ENCODE measurements at regions not wholly inside any gene's neighbourhood (a gene's known extent, or its start where the extent isn't known, plus 50 kb on each side); places are given as distances from the start of the nearest gene placed in this dataset.
"Not testable (repeated sequence)": the region's sequence is repeated elsewhere in the genome, so short reads cannot be mapped to it uniquely, and the experiment has no call there.

DNA sequence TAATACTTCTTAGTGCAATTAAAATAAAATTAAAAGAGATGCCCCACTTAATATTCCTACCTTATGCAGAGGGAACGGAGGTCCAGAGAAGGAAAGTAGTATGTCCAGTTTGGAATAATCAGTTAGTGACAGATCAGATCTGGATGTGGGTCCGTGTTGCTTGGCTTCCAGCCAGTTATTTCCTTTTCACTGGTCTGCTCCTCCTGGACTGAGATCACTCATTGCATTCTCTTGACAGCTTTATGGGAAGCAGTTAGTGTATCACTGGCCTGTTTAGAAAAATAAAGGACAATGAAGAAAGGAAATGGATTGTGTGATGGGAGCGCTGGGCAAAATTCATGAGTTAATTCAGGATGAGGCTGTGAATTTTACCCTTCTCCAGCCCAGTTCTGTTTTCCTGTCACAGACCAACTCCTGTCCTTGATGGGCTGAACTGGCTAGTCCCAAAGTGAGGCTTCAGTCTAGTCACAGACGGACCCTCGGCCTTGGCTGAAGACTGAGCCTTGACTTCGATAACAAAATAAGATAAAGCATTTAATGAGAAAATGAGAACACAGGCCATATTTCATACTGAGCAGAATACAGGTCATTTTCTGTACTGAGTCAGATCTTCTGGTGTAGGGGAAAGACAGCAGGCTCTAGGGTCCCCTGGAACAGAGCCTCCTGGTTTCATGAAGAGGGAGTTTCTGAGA lies 85.2 kb upstream of the TRABD2B start:
- DNase-seq: no peak

GRCh38 chr1:48080331-48081255 lies 83.4 kb upstream of the TRABD2B start:
- DNase-seq: no peak

DNA sequence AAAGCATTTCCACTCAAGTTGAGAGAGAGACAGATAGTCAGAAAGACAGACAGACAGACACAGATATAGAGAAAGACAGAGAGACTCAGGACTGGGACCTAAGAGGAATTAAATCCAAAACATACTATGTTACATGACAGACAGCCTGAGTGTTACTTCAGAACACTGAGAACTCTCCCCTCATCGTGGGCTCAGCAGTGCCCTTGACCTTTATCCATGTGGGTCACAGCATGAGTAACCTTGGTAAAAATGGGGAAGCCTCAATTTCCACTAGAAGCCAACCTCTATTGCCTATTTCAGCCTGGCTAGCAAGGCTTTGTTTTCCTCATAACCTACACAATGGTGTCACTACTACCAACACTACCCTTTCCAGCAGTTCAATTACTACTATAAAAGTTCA lies 81.9 kb upstream of the TRABD2B start:
- no peak for DNase-seq

- no peak for DNase-seq
Measured at GRCh38 chr1:48077795-48078222, 80.6 kb upstream of the TRABD2B start.

DNA sequence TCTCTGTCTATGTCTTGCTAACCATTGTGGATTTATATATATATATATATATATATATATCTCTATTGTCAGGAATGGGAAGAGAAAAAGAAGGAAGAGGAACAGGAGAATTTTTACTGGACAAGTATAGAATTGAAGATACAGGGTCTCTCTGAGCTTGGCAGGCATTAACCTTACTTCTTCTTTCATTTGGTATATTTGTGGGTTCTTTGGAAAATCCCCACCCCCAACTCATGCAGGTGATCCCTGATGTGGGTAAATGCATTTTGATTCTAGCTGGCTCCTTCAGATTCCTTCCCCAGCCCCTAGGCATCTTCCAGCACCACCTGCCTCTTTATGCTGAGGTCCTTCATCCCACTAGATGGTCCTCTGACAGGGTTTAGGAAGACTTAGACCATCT lies 78.8 kb upstream of the TRABD2B start:
- no peak for DNase-seq

DNA sequence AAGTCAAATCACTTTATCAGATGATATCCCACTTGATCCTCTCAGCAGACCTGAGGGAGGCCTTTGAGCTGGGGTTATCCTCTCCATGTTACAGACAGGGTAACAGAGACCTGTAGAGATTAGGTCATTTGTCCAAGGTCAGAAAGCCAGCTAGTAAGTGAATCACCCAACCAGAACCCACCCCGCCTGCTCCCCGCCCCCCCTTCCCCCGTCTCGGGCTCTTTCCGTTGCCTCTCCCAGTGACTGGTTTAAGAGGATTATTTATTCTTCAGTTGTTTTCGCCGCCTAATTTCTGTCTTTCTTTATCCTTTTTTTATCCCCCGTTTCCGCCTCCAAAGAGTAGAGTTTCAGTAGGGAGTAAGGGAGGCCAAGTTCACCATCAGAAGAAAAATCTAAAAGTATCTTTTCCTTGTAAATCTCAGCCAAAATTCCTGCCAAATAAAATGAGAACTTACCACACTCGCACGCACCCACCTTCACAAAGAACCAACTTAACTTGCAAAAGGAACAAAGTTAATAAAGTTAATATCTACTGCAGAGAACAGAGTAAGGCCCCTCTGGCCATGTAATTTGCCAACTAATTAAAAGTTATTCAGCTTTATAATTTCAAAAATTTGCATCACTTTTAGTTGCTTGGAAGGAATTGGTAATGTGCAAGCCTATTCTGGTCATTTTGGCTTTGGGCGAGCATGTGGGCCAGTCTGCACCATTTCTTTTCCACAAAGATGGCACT lies 76.8 kb upstream of the TRABD2B start:
- no peak for DNase-seq

GRCh38 chr1:48071513-48071912 lies 74.3 kb upstream of the TRABD2B start:
- DNase-seq: no peak

GRCh38 chr1:48070396-48070750 lies 73.2 kb upstream of the TRABD2B start:
- no peak for DNase-seq

- no peak for DNase-seq
Measured at GRCh38 chr1:48069662-48070395, 72.6 kb upstream of the TRABD2B start.

DNA sequence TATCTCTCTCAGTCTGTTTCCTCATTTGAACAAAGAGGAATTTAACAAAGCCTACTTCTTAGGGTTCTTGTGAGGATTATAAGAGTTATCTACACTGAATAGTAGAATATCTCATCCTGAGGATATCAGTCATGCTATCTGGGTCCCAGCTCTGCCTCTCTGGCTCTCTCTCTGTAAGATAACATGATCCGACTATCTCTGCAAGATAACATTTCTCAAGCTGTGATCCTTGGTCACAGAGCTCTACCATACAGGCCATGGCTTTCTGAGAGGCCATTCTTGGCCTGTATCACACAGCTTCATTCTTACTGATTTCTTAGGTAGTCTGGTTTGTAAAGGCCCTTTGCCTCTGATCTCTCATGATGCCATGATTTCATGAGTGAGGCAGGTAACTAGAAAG lies 71.0 kb upstream of the TRABD2B start:
- DNase-seq: no peak

- DNase-seq: no peak
Measured at GRCh38 chr1:48066936-48067335, 69.8 kb upstream of the TRABD2B start.

GRCh38 chr1:48064693-48065092 lies 67.5 kb upstream of the TRABD2B start:
- not testable (repeated sequence) for DNase-seq

GRCh38 chr1:48062353-48062752 lies 65.2 kb upstream of the TRABD2B start:
- DNase-seq: no peak

DNA sequence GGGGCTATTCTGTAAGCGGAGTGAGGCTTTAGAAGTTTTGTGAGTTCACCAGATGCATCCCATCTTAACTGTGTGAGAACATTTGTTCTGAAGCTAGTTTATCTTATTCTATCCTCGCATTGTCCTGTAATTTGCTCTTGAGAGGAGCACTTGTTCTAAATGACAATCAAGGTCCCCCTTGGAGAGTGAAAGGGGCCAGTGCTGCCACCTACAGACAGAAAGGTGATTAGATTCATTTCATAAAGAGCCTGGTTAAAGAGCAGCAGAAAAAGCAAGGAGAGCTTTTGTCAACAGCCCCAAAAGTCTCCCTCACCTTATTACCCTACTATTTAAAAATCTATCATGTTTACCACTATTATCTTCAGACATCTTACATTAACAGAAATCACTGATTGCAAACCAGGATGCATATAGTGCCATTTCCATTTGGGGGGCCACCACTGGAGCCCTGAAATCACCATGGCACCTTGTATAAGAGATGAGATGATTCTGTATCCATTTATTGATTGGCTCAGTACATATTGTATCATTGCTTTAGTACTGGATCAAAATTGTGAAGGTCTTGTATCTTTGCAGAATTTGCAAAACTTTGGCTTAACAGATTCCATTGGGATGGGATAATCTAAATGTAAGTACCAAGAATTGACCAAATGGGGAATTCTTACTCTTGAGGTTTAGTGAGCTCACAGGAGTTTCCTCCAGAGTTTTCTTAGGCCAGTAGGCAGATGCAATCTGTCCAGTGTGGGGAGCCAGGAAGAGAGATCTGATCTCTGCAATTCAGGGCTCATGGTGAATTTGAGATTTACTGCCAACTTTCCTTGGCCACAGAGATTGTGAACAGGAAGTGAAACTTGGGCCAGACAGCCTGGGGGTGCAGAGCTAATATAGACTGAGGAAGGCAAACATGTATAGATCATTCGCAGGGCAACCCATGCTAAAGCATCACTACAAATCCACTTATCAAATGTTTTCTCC lies 64.3 kb upstream of the TRABD2B start:
- DNase-seq: peak; percentile 60

DNA sequence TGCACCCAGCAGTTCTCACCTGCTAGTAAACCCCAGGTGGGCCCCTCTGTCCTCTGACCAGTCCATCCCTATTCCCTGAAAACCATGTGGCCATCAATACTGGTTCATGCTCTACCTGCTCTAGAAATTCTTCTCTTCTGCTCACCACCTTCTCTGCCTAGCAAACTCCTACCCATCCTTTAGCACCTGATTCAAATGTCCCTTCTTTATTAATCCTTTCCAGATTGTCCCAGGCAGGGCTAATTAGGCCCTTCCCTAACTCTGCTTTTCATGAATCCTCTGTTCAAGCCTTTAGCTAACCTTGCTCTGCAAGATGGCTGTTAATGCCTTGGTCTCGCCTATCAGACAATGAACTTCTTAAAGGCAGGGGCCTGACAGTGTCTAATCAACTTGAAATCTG lies 62.1 kb upstream of the TRABD2B start:
- DNase-seq: no peak

DNA sequence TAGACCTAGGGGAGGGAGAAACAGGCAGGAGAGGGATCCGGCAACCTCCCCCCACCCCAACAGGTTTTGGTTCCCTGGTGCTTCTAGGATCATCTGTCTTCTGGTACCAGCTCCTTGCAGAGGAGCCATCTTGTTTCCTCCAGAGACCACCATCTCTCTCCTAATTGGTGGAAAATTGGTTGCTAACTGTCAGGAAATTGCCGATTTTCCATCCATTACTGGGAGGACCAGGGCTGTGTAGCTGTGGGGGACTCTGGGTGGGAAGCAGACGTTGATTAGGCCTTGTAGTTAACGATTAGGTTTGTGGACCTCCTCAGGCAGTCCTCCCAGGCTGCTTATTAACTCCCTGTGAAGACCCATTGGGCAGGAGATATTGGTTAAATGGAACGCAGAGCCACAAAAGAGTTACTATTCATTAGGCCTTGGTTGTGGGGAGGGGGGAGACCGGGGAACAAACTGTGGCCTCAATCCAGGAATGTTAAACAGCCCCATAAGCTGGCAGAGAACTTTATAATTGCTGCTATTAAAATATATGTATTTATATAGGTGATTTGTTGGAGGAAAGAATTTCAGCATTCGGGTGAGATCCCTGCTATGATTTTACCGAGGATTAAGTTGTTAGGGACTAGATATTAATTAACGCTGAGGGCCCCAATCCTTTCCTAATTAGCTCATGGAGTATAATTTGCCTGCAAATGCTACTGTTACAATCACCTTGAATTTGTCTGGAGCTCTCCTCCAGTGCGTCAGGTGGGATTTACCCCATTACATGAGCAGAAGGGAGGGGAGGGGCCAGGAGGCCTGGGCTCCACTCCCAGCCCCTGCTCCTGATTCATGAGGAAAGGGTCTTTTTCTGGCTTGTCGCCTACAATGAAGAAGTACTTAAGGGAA lies 61.2 kb upstream of the TRABD2B start:
- DNase-seq: no peak

- DNase-seq: no peak
Measured at GRCh38 chr1:48057249-48057648, 60.1 kb upstream of the TRABD2B start.

- DNase-seq: no peak
Measured at GRCh38 chr1:48055876-48056764, 58.9 kb upstream of the TRABD2B start.

- no peak for DNase-seq
Measured at GRCh38 chr1:48054232-48054631, 57.0 kb upstream of the TRABD2B start.

GRCh38 chr1:48052923-48053291 lies 55.7 kb upstream of the TRABD2B start:
- no peak for DNase-seq

Data from NCI-H2107 (cell line).